DMS79 treated with DMSO at 0.1 percent for 48 hours (cell line): ENCODE measurements at regions not wholly inside any gene's neighbourhood (a gene's known extent, or its start where the extent isn't known, plus 50 kb on each side); places are given as distances from the start of the nearest gene placed in this dataset.
"Not testable (repeated sequence)": the region's sequence is repeated elsewhere in the genome, so short reads cannot be mapped to it uniquely, and the experiment has no call there.

Source experiments
- DNase-seq: peaks from one replicate; lab custom pipeline; 2025; lab: John Stamatoyannopoulos, UW

DNA sequence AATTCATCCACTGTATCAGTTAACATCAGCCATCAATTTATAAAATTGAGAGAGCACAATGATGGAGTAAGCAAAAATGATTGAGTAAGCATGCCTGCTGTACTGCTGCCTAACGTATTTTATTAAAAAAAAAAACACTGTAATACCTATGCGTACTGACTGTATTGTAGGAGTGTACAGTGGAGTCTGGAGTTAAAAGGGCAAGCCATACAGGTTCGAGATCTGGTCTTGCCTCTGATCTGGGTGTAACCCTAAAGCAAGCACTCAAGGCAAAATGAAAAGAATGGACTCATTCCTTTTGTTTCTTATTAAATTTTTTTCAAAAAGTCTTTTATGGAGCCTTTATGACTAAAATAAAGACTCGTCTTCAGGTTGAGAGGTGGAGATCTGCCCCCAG lies 894.2 kb upstream of the INTU start:
- DNase-seq = no peak

DNA sequence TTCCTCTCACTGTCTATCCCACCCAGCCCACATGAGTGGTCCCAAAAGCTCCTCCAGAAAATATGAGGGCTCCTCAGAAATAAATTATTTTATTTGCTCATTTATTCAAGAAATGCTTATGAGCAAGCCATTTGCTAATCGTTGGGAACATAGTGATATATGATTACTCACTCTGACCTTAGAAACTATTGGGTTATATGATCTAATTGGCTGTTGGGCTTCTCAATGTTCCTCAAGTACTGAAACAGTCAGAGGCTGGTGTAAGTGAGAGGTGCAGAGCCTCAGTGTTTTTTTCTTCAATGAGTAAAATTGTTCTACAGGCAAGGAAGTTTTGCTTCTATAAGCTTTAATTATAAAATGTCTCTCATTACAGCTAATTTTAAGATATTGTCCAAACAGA lies 893.8 kb upstream of the INTU start:
- no peak for DNase-seq

DNA sequence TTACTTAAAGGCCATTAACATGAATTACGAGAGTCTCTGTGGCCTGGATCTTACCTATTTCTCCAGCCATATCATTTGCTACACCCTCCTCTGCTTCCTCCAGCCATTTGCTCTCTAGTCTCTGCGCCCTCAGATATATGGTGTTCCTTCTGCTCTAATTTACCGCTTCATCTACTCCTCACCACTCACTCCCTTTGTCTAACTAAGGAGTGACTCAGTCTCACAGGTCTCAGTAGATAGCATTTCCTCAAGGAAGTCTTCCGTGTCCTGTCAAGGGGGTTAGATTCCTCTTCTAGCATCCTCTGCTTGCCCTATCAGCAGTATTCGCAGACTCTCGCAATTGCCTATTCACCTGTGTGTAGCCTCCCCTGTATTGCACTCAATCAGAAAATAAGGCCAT lies 892.1 kb upstream of the INTU start:
- no peak for DNase-seq

DNA sequence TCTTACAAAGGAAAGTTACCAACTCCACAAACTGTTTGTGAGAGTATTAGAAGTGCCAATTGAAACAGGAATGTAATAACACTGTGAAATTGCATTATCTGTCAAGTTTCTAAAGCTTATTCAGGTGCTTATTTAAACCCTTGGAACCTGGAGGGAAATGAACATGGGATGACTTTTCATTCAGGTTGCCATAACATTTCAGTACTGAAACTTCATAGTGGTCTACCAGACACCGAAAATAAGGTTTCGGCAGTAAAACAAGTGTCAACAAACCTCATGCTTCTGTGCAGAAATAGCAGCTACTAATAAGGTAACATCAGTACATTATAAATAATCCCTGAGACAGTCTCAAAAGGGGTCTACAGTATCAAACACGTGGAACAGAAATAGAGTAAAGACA lies 890.7 kb upstream of the INTU start:
- DNase-seq = no peak

DNA sequence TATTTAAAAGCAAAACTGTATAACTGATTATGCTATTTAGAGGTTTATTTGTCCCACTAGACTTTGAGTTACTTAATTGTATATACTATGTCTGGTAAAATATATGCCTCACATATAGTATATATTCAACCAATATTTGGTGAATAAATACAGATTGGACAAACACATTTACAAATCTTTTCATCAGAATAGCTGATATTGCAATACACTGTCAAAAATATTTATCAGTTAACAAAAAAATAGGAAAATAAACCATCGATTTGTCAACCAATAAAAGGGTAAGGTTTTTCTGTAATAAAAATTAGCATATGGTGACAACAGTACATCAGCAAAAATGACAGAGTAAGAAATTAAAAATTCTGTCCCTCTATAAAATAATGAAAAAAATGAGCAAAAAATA lies 889.9 kb upstream of the INTU start:
- no peak for DNase-seq

DNA sequence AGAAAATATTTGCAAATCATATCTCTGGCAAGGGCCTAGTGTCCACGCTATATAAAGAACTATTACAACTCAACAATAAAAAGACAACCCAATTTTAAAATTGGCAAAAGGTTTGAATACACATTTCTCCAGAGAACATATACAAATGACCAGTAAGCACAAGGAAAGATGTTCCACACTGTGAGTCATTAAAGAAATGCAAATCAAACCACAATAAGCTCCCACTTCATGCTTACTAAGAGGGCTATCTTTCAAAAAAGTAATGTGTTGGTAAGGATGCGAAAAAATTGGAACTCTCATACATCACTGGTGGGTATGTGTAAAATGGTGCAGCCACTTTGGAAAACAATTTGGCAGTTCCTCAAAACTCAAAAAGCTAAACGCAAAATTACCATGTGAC lies 884.0 kb upstream of the INTU start:
- DNase-seq = no peak

DNA sequence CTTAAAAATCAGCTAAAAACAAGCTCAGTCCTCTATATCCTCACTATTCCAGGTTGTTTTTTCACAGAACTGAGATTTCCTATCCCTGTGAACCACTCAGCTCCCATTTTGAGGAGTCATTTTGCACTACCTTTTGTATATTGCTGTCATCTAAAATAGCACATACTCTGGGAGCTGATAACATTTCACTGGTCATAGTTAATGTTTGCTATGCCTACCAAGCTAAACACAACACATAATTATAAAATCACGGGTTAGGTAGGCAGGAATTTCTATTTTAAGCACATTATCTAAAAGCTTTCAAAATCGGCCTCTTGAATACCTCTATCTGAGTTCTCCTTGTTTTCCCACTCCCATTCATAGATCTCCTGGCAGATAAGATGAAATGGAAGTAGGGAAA lies 882.0 kb upstream of the INTU start:
- no peak for DNase-seq

DNA sequence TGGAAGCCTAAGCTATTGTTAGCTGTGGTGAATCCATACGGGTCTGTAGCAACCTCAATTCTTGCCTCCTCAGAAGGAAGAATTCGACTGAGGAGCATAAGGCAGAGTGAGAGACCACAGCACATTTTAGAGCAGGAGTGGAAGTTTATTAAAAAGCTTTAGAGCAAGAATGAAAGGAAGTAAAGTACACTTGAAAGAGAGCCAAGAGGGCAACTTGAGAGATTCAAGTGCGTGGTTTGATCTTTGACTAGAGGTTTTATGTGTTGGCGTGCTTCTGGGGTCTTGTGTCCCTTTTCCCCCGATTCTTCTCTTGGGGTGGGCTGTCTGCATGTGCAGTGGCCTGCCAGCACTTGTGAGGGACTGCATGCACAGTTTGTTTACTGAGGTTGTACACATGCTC lies 880.6 kb upstream of the INTU start:
- no peak for DNase-seq

DNA sequence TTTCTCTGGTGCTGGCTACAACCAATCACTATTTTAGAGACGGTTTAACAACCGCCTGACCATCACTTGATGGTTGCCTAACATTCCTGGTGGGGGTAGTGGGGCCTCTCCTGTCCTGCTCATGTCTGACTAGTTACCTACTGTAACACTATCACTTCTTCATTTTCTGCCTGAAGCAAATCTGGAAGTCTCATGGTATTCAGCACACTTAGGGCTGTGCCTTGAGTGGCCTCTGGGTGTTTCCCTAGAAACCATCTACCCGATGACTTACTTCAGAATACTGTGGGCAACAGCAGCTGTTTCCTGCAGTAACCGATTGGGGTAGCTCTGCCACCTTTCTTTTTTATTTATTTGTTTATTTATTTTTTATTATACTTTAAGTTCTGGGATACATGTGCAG lies 880.1 kb upstream of the INTU start:
- no peak for DNase-seq

DNA sequence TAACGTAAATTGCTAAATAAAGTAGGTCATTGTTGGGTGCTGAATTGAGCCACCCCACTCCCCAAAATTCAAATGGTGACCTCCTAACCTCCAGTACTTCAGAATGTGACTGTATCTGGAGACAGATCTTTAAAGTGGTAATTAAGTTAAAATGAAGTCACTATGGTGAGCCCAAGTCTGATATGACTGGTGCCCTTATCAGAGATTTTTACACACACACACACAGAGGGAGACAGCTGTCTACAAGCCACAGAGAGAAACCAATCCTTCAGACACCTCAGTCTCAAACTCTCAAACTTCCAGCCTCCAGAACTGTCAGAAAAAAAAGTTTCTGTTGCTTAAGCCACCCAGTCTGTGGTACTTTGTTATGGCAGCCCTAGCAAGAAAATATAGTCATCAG lies 879.2 kb upstream of the INTU start:
- no peak for DNase-seq

DNA sequence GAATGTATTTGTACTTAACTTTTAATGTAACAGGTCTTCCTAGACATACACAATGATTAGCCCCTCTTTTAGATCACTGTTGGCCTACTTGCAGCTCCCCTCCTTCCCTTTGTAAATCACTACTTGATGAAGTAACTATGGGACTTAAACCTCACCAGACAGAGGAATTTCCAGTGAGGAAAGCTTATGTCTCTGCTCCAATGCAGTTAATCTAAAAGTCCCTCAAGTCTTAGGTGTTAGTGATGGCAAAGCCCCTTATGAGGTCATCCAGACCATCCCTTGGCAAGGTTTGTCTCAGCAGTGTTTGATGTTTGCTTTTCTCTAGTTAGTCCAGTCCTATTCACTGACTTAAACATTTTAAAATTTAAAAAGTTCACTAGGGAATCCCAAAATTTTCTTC lies 877.3 kb upstream of the INTU start:
- no peak for DNase-seq

DNA sequence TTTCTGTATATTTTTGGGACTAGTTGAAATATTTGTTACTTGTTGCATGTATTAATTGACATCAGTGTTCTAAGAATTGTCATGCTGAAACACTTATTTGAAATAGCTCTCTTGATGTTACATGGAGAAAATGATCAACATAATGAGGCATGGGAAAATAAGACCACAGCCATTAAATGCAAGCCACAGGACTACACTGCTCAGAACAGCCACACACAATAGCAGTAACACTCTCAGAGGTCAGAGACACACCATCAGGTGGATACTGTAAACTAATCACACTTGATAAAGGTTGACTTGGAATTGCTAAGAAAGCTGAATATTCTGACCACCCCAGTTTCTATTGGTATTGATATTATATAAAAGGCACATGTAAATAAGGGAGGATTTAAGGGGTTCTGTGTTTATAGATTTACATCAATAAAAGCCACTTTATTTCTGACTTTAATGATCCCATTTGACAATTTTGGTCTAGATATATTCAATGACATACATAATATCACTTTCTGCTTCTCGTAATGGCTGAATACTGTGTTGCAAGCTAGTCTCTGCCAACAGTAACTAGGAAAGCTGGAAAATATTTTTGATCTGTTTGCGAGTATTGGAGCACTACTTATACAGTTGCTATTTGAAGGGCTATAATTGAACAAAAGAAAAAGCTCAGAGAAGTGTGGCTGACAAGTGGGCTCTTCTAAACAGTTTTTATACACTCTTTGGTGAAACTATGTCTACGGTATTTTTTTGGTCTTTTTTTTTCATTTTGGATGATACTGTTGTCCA lies 876.5 kb upstream of the INTU start:
- no peak for DNase-seq

DNA sequence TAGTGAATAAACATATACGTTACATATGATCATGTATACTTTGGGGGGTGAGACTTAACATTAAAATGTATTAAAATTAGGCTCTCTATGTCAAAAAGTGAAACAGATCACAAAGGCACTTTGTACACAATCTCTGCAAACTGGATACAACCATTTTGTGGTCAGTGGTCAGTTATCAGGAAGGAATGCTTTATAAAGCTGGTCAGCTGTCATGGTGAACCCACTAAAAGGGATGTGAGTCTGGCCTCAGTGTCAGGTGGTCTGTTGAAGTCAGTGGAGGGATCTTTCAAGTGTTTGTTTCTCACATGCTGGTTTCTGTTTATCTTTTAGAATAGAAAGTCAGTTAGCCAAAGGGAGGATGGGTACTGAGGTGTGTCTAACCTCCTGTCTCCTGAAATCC lies 875.5 kb upstream of the INTU start:
- no peak for DNase-seq

DNA sequence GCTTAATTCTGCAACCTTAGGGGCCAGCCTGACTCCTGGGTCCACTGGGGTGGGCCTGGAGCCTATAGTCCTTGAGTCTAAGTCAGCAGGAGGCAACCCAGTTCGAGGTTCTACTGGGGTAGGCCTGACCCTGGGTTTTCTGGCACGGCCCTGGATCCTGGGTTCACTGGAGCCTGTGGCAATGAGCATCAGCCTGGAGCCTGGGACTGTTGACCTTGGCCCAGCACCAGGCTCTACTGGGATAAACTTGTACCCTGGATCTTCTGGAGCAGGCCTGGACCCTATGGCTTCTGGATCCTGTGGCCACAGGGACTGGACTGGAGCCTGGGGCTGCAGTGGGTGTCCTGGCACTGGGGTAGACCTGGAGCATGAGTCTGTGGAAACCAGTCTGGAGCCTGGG lies 874.3 kb upstream of the INTU start:
- no peak for DNase-seq

DNA sequence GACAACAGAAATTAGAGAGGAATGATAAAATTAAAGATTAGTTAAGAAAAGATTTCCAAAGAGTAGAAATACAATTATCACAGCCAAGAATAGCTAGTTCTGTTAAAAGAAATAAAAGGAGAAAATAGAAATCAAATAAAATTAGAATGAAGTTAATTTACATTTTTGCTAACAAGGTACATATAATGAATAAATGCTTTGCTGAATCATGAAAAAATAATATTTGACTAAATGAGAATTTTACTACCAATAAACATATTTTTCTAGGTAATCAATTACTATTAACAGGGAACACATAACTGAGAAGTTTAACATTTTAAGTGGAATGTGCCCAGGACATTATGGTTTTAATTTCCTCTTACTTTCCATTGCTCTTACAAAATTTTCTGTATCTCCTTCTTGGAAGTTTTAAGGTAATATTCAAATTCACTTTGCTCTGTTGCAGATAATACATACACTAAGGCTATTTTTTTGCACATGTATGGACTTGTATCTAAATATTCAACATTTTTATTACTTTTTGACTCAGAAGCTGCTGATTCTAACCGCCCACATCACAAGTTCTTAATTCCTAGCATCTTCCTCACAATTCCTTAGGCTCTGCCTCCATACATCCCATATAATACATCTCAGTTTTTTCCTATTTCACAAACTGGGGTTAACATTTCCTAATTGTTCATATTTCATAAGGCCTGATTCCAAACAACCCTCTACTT lies 870.7 kb upstream of the INTU start:
- no peak for DNase-seq

DNA sequence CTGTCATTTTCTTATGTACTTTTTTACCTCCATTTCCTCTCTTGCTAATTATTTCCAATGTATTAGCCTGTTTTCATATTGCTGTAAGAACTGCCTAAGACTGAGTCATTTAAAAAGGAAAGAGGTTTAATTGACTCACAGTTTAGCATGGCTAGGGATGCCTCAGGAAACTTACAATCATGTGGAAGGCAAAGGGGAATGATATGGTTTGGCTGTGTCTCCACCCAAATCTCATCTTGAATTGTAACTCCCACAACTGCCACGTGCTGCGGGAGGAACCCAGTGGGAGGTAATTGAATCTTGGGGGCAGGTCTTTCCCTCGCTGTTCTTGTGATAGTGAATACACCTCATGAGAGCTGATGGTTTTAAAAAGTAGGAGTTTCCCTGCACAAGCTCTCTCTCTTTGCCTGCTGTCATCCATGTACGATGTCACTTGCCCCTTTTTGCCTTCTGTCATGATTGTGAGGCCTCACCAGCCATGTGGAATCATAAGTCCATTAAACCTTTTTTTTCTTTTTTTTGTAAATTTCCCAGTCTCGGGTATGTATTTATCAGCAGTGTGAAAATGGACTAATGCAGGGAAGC lies 870.0 kb upstream of the INTU start:
- no peak for DNase-seq

DNA sequence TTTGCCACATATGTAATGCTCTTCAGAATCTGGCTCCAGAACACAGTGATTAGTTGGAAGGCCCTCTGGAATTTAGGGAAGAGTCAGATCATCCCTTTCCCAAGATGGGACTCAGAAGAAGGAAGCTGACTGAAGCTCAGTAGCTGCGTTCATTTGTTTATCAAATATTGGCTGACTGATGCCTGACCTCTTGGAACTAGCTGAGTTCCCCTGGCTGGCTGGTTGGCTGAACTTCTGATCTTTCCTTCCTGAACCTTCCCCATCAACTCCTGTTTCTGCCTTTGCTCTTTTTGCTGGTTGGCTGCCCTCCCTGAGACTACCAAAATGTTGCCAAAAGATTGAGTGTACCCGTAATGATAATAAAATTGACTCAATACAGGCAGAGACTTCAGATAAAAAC lies 866.5 kb upstream of the INTU start:
- DNase-seq = no peak

DNA sequence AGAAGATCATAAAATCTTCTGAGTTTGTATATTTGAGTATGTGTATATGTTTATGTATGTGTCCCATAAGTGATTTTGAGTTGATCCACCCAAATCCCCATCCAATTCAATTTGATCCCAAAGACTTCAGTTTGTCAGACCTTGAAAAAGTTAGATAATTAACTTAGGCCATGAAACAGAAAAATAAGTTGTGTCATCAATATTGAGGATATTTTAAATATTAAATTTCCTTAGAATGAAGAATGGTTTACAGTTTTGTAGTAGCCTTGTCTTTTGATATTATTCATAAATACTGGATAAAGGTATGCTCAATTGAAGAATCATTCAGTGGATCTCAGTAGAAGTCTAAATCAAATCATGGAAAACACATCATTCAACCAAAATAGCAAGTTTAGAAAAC lies 864.4 kb upstream of the INTU start:
- DNase-seq = no peak

DNA sequence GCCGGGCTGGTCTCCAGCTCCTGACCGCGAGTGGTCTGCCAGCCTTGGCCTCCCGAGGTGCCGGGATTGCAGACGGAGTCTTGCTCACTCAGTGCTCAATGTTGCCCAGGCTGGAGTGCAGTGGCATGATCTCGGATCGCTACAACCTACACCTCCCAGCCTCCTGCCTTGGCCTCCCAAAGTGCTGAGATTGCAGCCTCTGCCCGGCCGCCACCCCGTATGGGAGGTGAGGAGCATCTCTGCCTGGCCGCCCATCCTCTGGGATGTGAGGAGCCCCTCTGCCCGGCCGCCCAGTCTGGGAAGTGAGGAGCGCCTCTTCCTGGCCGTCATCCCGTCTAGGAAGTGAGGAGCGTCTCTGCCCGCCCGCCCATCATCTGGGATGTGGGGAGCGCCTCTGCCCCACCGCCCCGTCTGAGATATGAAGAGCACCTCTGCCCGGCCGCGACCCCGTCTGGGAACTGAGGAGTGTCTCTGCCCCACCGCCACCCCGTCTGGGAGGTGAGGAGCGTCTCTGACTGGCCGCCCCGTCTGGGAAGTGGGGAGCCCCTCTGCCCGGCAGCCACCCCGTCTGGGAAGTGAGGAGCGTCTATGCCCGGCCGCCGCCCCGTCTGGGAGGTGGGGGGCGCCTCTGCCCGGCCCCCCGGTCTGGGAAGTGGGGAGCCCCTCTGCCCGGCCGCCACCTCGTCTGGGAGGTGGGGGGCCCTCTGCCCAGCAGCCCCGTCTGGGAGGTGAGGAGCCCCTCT lies 861.8 kb upstream of the INTU start:
- not testable (repeated sequence) for DNase-seq

DNA sequence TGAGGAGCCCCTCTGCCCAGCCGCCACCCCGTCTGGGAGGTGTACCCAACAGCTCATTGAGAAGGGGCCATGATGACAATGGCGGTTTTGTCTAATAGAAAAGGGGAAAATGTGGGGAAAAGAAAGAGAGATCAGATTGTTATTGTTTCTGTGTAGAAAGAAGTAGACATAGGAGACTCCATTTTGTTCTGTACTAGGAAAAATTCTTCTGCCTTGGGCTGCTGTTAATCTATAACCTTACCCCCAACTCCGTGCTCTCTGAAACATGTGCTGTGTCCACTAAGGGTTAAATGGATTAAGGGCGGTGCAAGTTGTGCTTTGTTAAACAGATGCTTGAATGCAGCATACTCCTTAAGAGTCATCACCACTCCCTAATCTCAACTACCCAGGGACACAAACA lies 861.1 kb upstream of the INTU start:
- DNase-seq = not testable (repeated sequence)

DNA sequence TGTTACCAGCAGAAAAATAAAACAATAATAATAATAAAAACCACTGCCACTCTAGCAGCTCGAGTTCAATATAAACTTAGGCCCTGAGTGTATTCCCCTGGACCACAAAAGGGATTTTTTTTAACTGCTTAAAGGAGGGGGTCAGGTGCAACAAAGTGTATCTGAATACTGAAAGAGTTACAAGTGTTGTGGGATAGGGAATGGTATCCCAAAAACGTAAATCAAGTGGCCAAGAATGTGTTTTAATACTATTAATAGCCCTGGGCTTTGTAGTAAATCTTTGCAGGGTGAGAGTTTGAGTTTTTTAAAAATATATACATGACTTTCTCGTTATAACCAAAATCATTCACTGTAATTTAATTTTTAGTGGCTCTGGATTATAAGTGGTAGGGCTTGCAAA lies 860.1 kb upstream of the INTU start:
- DNase-seq = no peak

DNA sequence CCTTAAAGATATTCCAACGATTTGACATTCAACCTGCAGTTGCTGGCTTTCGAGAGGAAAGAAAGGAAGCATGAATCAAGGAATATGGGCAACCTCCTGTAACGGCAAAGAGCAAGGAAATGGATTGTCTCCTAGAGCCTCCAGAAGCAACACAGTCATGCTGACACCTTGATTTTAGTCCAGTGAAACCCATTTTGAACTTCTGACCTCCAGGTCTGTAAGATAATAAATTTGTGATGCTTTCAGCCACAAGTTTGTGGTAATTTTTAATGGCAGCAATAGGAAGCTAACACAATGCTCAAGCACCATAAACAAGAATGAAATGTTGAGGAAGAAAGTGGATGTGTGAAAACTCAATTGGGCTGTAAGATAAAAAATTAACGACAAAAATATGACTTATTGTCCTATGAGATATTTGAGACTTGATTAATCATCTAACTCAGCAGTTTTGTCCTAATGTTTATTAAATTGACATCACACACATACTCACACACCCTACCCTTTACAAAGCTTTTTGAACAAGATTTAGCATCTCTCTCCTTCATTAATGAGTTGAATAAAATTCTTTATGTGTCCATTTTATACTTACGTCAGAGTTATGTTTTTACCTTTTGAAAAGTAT lies 857.2 kb upstream of the INTU start:
- no peak for DNase-seq
